H9 (cell line): ENCODE measurements at regions not wholly inside any gene's neighbourhood (a gene's known extent, or its start where the extent isn't known, plus 50 kb on each side); places are given as distances from the start of the nearest gene placed in this dataset.

Source experiments
- DNase-seq: peaks from one replicate; pipeline ENCODE4 v3.0.0-alpha.2; 2017
- H2AFZ ChIP-seq: one replicate; pipeline ENCODE4 v1.6.1; 2013; ENCODE audit warnings: mild to moderate bottlenecking, low read length, control low read depth, moderate library complexity
- H2AK5ac ChIP-seq: 2 replicates; pipeline ENCODE4 v1.6.1; 2013; ENCODE audit warnings: low read length, control low read depth, mixed read lengths; ENCODE audit not compliant: insufficient read length
- H2BK120ac ChIP-seq: one replicate; pipeline ENCODE4 v1.6.1; 2013; ENCODE audit warnings: low read depth, mild to moderate bottlenecking, low read length, control low read depth, inconsistent platforms; ENCODE audit not compliant: poor library complexity, severe bottlenecking
- H2BK12ac ChIP-seq: 2 replicates; pipeline ENCODE4 v1.6.1; 2013; ENCODE audit warnings: low read length, control low read depth, mixed read lengths, low read depth; ENCODE audit not compliant: insufficient read length
- H2BK15ac ChIP-seq: 2 replicates; pipeline ENCODE4 v1.6.1; 2013; ENCODE audit warnings: low read depth, low read length, control low read depth
- H2BK20ac ChIP-seq: one replicate; pipeline ENCODE4 v1.6.1; 2013; ENCODE audit warnings: low read depth, mild to moderate bottlenecking, low read length, control low read depth, inconsistent platforms; ENCODE audit not compliant: poor library complexity, severe bottlenecking
- H2BK5ac ChIP-seq: 2 replicates; pipeline ENCODE4 v1.6.1; 2013; ENCODE audit warnings: low read length, control low read depth, mixed read lengths; ENCODE audit not compliant: insufficient read length
- H3K14ac ChIP-seq: 2 replicates; pipeline ENCODE4 v1.6.1; 2013; ENCODE audit warnings: low read length, control low read depth; ENCODE audit not compliant: insufficient read depth
- H3K18ac ChIP-seq: 2 replicates; pipeline ENCODE4 v1.6.1; 2013; ENCODE audit warnings: low read depth, mild to moderate bottlenecking, mixed read lengths, low read length, control low read depth; ENCODE audit not compliant: insufficient read length
- H3K23ac ChIP-seq: 2 replicates; pipeline ENCODE4 v1.6.1; 2013; ENCODE audit warnings: low read length, control low read depth, mixed read lengths, low read depth; ENCODE audit not compliant: insufficient read length
- H3K23me2 ChIP-seq: 2 replicates; pipeline ENCODE4 v1.6.1; 2013; ENCODE audit warnings: low read depth, mild to moderate bottlenecking, mixed read lengths, low read length, control low read depth; ENCODE audit not compliant: insufficient read length, poor library complexity, severe bottlenecking
- H3K27ac ChIP-seq: 2 replicates; pipeline ENCODE4 v1.5.1; 2013; ENCODE audit warnings: low read length, control low read depth, mixed read lengths, low read depth; ENCODE audit not compliant: insufficient read length
- H3K27me3 ChIP-seq: 2 replicates; pipeline ENCODE4 v1.6.1; 2013; ENCODE audit warnings: low read length, control low read depth, inconsistent platforms; ENCODE audit not compliant: insufficient read depth
- H3K4ac ChIP-seq: 2 replicates; pipeline ENCODE4 v1.6.1; 2013; ENCODE audit warnings: low read depth, mild to moderate bottlenecking, control low read depth, inconsistent platforms, low read length, moderate library complexity
- H3K4me1 ChIP-seq: 2 replicates; pipeline ENCODE4 v1.6.1; 2013; ENCODE audit warnings: low read length, control low read depth, inconsistent platforms; ENCODE audit not compliant: insufficient read depth
- H3K4me2 ChIP-seq: 2 replicates; pipeline ENCODE4 v1.6.1; 2013; ENCODE audit warnings: low read length, control low read depth, mixed read lengths; ENCODE audit not compliant: insufficient read length, insufficient read depth
- H3K56ac ChIP-seq: 2 replicates; pipeline ENCODE4 v1.6.1; 2013; ENCODE audit warnings: low read depth, mild to moderate bottlenecking, mixed read lengths, low read length, control low read depth; ENCODE audit not compliant: insufficient read length
- H3K79me1 ChIP-seq: 2 replicates; pipeline ENCODE4 v1.6.1; 2013; ENCODE audit warnings: low read depth, mild to moderate bottlenecking, moderate library complexity, low read length, control low read depth, inconsistent platforms; ENCODE audit not compliant: insufficient read depth, poor library complexity, severe bottlenecking
- H3K79me2 ChIP-seq: 2 replicates; pipeline ENCODE4 v1.6.1; 2013; ENCODE audit warnings: low read length, control low read depth, inconsistent platforms; ENCODE audit not compliant: insufficient read depth
- H3K9ac ChIP-seq: 2 replicates; pipeline ENCODE4 v1.6.1; 2013; ENCODE audit warnings: low read length, control low read depth, mixed read lengths; ENCODE audit not compliant: insufficient read length; ENCODE audit errors: extremely low read depth
- H3K9me3 ChIP-seq: one replicate; pipeline ENCODE4 v1.6.1; 2013; ENCODE audit warnings: low read depth, low read length, inconsistent platforms; ENCODE audit not compliant: control insufficient read depth
- H3T11ph ChIP-seq: one replicate; pipeline ENCODE4 v1.6.1; 2013; ENCODE audit warnings: mild to moderate bottlenecking, low read length, control low read depth, inconsistent platforms
- H4K20me1 ChIP-seq: one replicate; pipeline ENCODE4 v1.6.1; 2013; ENCODE audit not compliant: control insufficient read depth, insufficient read length, insufficient read depth
- H4K5ac ChIP-seq: 2 replicates; pipeline ENCODE4 v1.6.1; 2013; ENCODE audit warnings: low read depth, mild to moderate bottlenecking, mixed read lengths, low read length, control low read depth; ENCODE audit not compliant: insufficient read length
- H4K8ac ChIP-seq: replicated peaks from 2 replicates; pipeline ENCODE4 v1.6.1; 2013; ENCODE audit warnings: low read length, control low read depth, mixed read lengths, low read depth; ENCODE audit not compliant: insufficient read length
- H4K91ac ChIP-seq: 2 replicates; pipeline ENCODE4 v1.6.1; 2013; ENCODE audit warnings: low read depth, mild to moderate bottlenecking, moderate library complexity, mixed read lengths, low read length, control low read depth; ENCODE audit not compliant: insufficient read length
- H3K27ac Mint-ChIP-seq, 3 experiments: 2 replicates in 2 of 3; 3 replicates in 1 of 3; pipeline ENCODE4 v1.8.0; 2020 to 2021; ENCODE audit warnings: mixed read lengths in 3 of 3, mild to moderate bottlenecking in 1 of 3, moderate library complexity in 1 of 3
- H3K27me3 Mint-ChIP-seq: 2 replicates; pipeline ENCODE4 v1.8.0; 2021; ENCODE audit warnings: low read depth, mild to moderate bottlenecking, moderate library complexity, mixed read lengths
- H3K36me3 Mint-ChIP-seq, 3 experiments: 2 replicates in 2 of 3; 3 replicates in 1 of 3; pipeline ENCODE4 v1.8.0; 2020 to 2021; ENCODE audit warnings: low read depth in 3 of 3, mixed read lengths in 3 of 3; ENCODE audit not compliant: insufficient read depth in 1 of 3
- H3K4me1 Mint-ChIP-seq, 2 experiments: 2 replicates each; pipeline ENCODE4 v1.8.0; 2020; ENCODE audit warnings: mixed read lengths in 2 of 2
- H3K4me3 Mint-ChIP-seq, 2 experiments: 2 replicates in 1 of 2; 3 replicates in 1 of 2; pipeline ENCODE4 v1.8.0; 2020 to 2021; ENCODE audit warnings: mild to moderate bottlenecking in 2 of 2, mixed read lengths in 2 of 2, moderate library complexity in 1 of 2
- H3K9me3 Mint-ChIP-seq, 2 experiments: 2 replicates in 1 of 2; 3 replicates in 1 of 2; pipeline ENCODE4 v1.8.0; 2020; ENCODE audit warnings: mild to moderate bottlenecking in 2 of 2, mixed read lengths in 2 of 2, moderate library complexity in 1 of 2
- whole genome bisulfite sequencing: extraction: QIAGEN DNeasy Blood & Tissue Kit; methylation state at CpG from one replicate; pipeline ENCODE4 v1.1.7; 2013; ENCODE audit warnings: missing lambda C conversion rate, low lambda C conversion rate, mixed read lengths; ENCODE audit not compliant: insufficient read length; ENCODE audit errors: extremely low coverage; 5-methylcytosine and 5-hydroxymethylcytosine counted together
- TF ChIP-seq, protein P1 (sequence below): fragments of 200-600 bp; sonication (generic); conservative IDR thresholded peaks from 3 replicates; pipeline ENCODE4 v1.8.0; 2021; ENCODE audit warnings: antibody characterized with exemption, mild to moderate bottlenecking

DNA sequence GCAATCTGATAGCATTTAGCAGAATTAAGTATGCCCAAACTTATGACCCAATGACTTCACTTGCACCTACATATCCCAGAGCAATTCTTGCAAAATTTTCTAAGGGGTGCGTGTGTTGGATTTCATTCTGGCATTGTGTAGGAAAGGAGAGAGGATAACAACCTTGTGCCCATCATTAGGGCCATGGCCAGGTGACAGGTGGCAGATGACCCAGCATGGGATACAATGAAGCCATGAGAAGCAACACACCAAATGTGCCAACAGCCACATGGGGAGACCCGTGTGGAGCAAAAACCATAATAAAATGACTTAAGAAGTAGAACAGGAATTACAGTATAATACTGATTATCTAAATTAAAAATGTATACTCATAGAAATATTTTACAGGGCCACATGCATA lies 166.9 kb upstream of the EPB41L3 start:
- no peaks in the 10 kb centered on the region; a peak in 1 of 5 replicates for H3K9me3 Mint-ChIP-seq
- no peak overlapping the region for H4K5ac ChIP-seq
- H3K27ac Mint-ChIP-seq, result no peak overlapping the region

More for the DNA sequence above, 166.9 kb upstream of the EPB41L3 start:
- H3K4me3 Mint-ChIP-seq, result no peak overlapping the region
- H3K4me2 ChIP-seq, result no peak overlapping the region
- no peaks in the 10 kb centered on the region for H4K20me1 ChIP-seq
- no peak for DNase-seq
- H3K23ac ChIP-seq, result no peak overlapping the region
- H3K9ac ChIP-seq, result no peak overlapping the region
- no peak overlapping the region for H3K18ac ChIP-seq
- H4K91ac ChIP-seq, result no peak overlapping the region
- no peak overlapping the region for H2AK5ac ChIP-seq
- no peak overlapping the region for H2AFZ ChIP-seq
- H3K4me1 ChIP-seq, result no peaks in the 10 kb centered on the region
- H2BK20ac ChIP-seq, result no peak overlapping the region
- H3K9me3 ChIP-seq, result no peaks in the 10 kb centered on the region
- no peak overlapping the region for H4K8ac ChIP-seq
- H2BK5ac ChIP-seq, result no peak overlapping the region
- no peak overlapping the region for H3K14ac ChIP-seq
- H3K79me1 ChIP-seq, result no peaks in the 10 kb centered on the region
- no peak overlapping the region for H3K4ac ChIP-seq
- no peak overlapping the region for H3K27ac ChIP-seq
- TF ChIP-seq, protein P1, sequence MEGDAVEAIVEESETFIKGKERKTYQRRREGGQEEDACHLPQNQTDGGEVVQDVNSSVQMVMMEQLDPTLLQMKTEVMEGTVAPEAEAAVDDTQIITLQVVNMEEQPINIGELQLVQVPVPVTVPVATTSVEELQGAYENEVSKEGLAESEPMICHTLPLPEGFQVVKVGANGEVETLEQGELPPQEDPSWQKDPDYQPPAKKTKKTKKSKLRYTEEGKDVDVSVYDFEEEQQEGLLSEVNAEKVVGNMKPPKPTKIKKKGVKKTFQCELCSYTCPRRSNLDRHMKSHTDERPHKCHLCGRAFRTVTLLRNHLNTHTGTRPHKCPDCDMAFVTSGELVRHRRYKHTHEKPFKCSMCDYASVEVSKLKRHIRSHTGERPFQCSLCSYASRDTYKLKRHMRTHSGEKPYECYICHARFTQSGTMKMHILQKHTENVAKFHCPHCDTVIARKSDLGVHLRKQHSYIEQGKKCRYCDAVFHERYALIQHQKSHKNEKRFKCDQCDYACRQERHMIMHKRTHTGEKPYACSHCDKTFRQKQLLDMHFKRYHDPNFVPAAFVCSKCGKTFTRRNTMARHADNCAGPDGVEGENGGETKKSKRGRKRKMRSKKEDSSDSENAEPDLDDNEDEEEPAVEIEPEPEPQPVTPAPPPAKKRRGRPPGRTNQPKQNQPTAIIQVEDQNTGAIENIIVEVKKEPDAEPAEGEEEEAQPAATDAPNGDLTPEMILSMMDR, result no peak
- H3K79me2 ChIP-seq, result no peaks in the 10 kb centered on the region
- no peaks in the 10 kb centered on the region for H3K4me1 Mint-ChIP-seq
- no peak overlapping the region for H2BK12ac ChIP-seq
- no peak overlapping the region for H3T11ph ChIP-seq
- WGBS, result no CpG with 5 or more reads among the region's 2 CpGs
- no peak overlapping the region for H2BK15ac ChIP-seq
- no peak overlapping the region for H3K56ac ChIP-seq
- no peaks in the 10 kb centered on the region for H3K23me2 ChIP-seq
- H3K27me3 ChIP-seq, result no peaks in the 10 kb centered on the region
- H3K27me3 Mint-ChIP-seq, result peaks cover 3% of the 10 kb centered on the region; the same call in 1 of the 2 replicates
- no peak overlapping the region for H2BK120ac ChIP-seq
- H3K36me3 Mint-ChIP-seq, result no peaks in the 10 kb centered on the region
